GM18502 (cell line): ENCODE measurements at regions not wholly inside any gene's neighbourhood (a gene's known extent, or its start where the extent isn't known, plus 50 kb on each side); places are given as distances from the start of the nearest gene placed in this dataset.
"Not testable (repeated sequence)": the region's sequence is repeated elsewhere in the genome, so short reads cannot be mapped to it uniquely, and the experiment has no call there.

Experiments
- ATAC-seq: cut with Tn5 transposase; IDR thresholded peaks from one replicate; pipeline ENCODE4 v1.9.1; 2021; ENCODE audit warnings: mild to moderate bottlenecking; ENCODE audit not compliant: unreplicated experiment, poor library complexity

- ATAC-seq: not testable (repeated sequence)
Observed at GRCh38 chr10:63980870-63981269, 459.7 kb downstream of the REEP3 start.

- ATAC-seq: not testable (repeated sequence)
Observed at GRCh38 chr10:63984061-63984460, 462.9 kb downstream of the REEP3 start.

GRCh38 chr10:63986536-63986935 lies 465.3 kb downstream of the REEP3 start:
- no peak for ATAC-seq

GRCh38 chr10:63987212-63987611 lies 466.0 kb downstream of the REEP3 start:
- no peak for ATAC-seq

GRCh38 chr10:63994371-63994770 lies 473.2 kb downstream of the REEP3 start:
- ATAC-seq: no peak

GRCh38 chr10:64007157-64007556 lies 486.0 kb downstream of the REEP3 start:
- ATAC-seq: no peak

GRCh38 chr10:64010711-64011110 lies 489.5 kb downstream of the REEP3 start:
- no peak for ATAC-seq

GRCh38 chr10:64011912-64012714 lies 490.9 kb downstream of the REEP3 start:
- ATAC-seq: no peak

- ATAC-seq: no peak
Observed at GRCh38 chr10:64014281-64014680, 493.1 kb downstream of the REEP3 start.

- ATAC-seq: no peak
Observed at GRCh38 chr10:64023926-64024470, 502.8 kb downstream of the REEP3 start.

GRCh38 chr10:64033711-64034110 lies 512.5 kb downstream of the REEP3 start:
- no peak for ATAC-seq

- no peak for ATAC-seq
Observed at GRCh38 chr10:64036321-64036930, 515.2 kb downstream of the REEP3 start.

- no peak for ATAC-seq
Observed at GRCh38 chr10:64037071-64037661, 516.0 kb downstream of the REEP3 start.

GRCh38 chr10:64038107-64038506 lies 516.9 kb downstream of the REEP3 start:
- no peak for ATAC-seq

GRCh38 chr10:64039198-64039597 lies 518.0 kb downstream of the REEP3 start:
- ATAC-seq: no peak

- peak; percentile 21 for ATAC-seq
Observed at GRCh38 chr10:64040781-64041180, 519.6 kb downstream of the REEP3 start.

- ATAC-seq: peak; percentile 94
Observed at GRCh38 chr10:64041185-64041988, 520.2 kb downstream of the REEP3 start.

- no peak for ATAC-seq
Observed at GRCh38 chr10:64041989-64042490, 520.8 kb downstream of the REEP3 start.

- ATAC-seq: no peak
Observed at GRCh38 chr10:64044098-64044497, 522.9 kb downstream of the REEP3 start.

- ATAC-seq: not testable (repeated sequence)
Observed at GRCh38 chr10:64044957-64045632, 523.9 kb downstream of the REEP3 start.
